D721Med (cell line): ENCODE measurements at regions not wholly inside any gene's neighbourhood (a gene's known extent, or its start where the extent isn't known, plus 50 kb on each side); places are given as distances from the start of the nearest gene placed in this dataset.

ENCODE experiments used
- DNase-seq: peaks from one replicate; pipeline ENCODE4 v3.0.0; 2011; ENCODE audit warnings: low spot score; ENCODE audit not compliant: insufficient read length
- FAIRE-seq: peaks from 2 replicates; lab custom pipeline; 2011; peaks lifted over from hg19 to GRCh38; lab: Jason Lieb, UNC
- TF ChIP-seq, protein P1 (sequence below): IDR thresholded peaks from 2 replicates; pipeline ENCODE4 v1.5.1; 2012; ENCODE audit warnings: mild to moderate bottlenecking, control low read depth; ENCODE audit not compliant: insufficient read depth; ENCODE audit errors: missing control alignments

- DNase-seq (no peak), FAIRE-seq (no peak)
These were observed 424.1 kb downstream of the ZNF385D start for GRCh38 chr3:21326704-21327475.

DNA sequence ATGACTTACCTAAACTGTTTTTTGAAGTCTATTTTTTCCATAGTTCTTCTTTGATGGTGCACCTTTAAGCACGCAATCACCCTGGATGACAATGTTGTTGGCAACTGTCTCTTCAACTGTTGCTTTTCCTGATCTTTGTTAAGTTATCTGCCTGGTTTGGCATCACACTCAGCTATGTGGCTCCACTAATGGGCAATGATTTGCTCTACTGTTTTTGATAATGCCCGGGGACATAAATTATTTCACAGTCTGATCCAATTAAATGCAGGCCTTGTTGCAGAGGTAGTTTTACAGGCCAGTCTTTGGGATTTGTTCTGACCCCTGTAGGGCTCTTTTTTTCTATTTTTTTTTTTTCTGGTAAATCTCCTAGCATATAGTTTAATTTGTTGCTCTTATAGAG is 436.3 kb downstream of the ZNF385D start:
- FAIRE-seq (no peak), DNase-seq (no peak)
- TF ChIP-seq, protein P1, sequence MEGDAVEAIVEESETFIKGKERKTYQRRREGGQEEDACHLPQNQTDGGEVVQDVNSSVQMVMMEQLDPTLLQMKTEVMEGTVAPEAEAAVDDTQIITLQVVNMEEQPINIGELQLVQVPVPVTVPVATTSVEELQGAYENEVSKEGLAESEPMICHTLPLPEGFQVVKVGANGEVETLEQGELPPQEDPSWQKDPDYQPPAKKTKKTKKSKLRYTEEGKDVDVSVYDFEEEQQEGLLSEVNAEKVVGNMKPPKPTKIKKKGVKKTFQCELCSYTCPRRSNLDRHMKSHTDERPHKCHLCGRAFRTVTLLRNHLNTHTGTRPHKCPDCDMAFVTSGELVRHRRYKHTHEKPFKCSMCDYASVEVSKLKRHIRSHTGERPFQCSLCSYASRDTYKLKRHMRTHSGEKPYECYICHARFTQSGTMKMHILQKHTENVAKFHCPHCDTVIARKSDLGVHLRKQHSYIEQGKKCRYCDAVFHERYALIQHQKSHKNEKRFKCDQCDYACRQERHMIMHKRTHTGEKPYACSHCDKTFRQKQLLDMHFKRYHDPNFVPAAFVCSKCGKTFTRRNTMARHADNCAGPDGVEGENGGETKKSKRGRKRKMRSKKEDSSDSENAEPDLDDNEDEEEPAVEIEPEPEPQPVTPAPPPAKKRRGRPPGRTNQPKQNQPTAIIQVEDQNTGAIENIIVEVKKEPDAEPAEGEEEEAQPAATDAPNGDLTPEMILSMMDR, result no peak

More at GRCh38 chr3:21326704-21327475, 424.1 kb downstream of the ZNF385D start:
- TF ChIP-seq, protein P1, result no peak

DNA sequence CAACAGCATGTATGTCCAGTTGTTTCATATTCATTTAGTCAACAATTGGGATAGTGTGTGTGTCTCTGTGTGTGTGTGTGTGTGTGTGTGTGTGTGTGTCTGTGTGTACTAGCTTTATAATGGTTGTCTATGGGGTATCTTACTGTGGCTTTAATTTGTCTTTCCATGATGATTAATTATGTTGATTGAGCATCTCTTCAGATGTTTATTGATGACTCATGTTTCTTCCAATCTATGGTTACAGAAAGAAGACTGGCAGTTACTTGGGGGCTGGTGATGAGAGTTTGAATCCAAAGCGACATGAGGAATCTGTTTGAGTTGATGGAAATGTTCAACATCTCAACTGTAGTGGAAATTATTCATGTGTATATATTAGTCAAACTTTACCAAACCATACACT is 440.1 kb downstream of the ZNF385D start:
- TF ChIP-seq, protein P1, result no peak
- FAIRE-seq (no peak), DNase-seq (no peak)

GRCh38 chr3:21310161-21310560 is 440.8 kb downstream of the ZNF385D start:
- DNase-seq (no peak), FAIRE-seq (no peak)
- TF ChIP-seq, protein P1, result no peak

DNA sequence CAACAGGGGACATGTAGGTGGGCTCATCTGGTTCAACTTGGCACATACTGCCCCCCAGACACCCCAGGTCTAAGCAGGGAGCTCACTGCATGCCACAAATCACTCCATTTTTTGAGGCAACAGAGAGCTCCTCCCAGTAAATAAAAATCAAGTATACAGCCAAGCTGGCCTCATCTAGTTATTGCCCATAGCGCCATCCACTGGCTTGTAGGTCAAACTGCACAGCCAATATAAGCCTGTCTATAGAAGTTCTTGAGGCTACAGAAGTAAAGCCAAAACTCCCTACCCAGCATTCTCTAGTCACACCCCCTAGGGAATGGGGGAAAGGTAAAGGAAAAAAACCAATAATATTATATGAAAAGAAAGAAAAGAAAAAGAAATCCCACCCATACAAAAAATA is 453.7 kb downstream of the ZNF385D start:
- TF ChIP-seq, protein P1, result no peak
- DNase-seq (no peak), FAIRE-seq (no peak)

DNA sequence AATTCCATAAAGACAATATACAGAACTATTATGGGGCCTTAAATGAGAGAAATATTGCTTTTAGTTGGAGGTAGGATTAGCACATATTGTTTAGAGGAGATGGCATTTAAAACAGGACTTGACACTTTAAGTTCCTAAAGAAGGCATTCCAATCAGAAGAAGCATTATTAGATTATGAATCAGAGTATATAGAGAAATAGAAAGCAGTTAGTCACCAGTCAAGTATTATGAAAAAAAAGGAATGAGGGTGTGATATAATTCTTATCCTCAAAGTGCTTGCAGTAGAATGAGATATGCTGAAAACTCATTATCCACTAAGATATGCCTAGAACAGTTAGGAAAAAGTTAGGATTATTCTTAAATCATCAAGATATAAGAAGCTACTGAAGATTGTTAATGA is 456.2 kb downstream of the ZNF385D start:
- DNase-seq, result no peak
- FAIRE-seq, result no peak
- TF ChIP-seq, protein P1, result no peak

GRCh38 chr3:21292971-21293370 is 458.0 kb downstream of the ZNF385D start:
- FAIRE-seq, result no peak
- no peak for DNase-seq
- TF ChIP-seq, protein P1, result no peak
